ENCODE measurements at regions not wholly inside any gene's neighbourhood (a gene's known extent, or its start where the extent isn't known, plus 50 kb on each side); places are given as distances from the start of the nearest gene placed in this dataset.

DNA sequence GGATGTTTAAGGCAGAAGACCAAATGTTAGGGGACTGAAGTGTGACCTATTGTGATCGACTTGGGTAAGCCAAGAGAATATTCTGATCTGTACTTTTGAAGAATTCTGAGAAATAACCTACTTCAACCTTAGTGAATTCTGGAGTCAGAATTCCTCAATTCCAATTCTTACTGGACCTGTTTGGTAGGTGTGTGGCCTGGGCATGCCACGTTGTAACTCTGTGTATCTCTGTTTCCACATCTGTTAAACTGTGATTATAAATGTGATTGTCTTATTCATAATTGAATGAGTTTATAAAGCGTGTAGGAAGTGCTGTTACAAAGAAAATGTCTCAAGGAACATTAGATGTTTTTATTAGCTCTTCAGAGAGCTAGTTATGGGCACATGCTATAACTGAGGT lies 64.5 kb downstream of the TUSC1 start:
- Histone ChIP-seq H3K27me3 (ENCODE audit: control insufficient read depth, insufficient read depth, low read length) (no peaks in the 10 kb centered on the region), H3K9me3 (ENCODE audit: control insufficient read depth, low read depth, low read length) (no peaks in the 10 kb centered on the region), H3K9ac (ENCODE audit: low read length) (no peak overlapping the region), H3K4me1 (ENCODE audit: control insufficient read depth, low read depth, low read length) (no peaks in the 10 kb centered on the region), H3K36me3 (ENCODE audit: control insufficient read depth, low read depth, low read length) (no peaks in the 10 kb centered on the region), H3K27ac (ENCODE audit: low read length) (no peak overlapping the region), H3K4me3 (ENCODE audit: low read length) (no peak overlapping the region)

DNA sequence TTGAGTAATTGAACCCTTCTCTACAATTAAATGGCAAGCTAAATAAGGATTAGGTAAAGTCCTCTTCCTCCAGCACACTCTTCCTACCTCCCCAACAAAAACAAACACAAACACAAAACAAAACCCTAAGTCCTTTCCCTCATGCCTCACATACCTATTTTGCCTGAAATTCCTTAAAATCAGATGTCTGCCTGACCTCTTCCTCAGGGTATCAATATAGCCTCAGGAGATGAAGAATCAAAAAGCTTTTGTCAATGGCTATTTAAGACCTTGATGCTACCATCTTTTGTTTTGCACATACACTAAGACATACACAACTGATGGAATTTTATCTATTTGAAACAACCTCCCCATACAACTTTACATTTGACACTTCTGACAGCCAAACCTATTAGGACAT lies 75.1 kb downstream of the TUSC1 start:
- H3K4me1 ChIP-seq (ENCODE audit: control insufficient read depth, low read depth, low read length): peaks cover 22% of the 10 kb centered on the region
- H3K27ac ChIP-seq (ENCODE audit: low read length): no peak overlapping the region
- H3K27me3 ChIP-seq (ENCODE audit: control insufficient read depth, insufficient read depth, low read length): no peaks in the 10 kb centered on the region

GRCh38 chr9:25602400-25603044 lies 75.7 kb downstream of the TUSC1 start:
- no peak overlapping the region for H3K9ac ChIP-seq (ENCODE audit: low read length)
- no peak overlapping the region for H3K27ac ChIP-seq (ENCODE audit: low read length)

More for the DNA sequence above, 75.1 kb downstream of the TUSC1 start:
- Histone ChIP-seq H3K4me3 (ENCODE audit: low read length) (no peak overlapping the region), H3K9ac (ENCODE audit: low read length) (no peak overlapping the region), H3K9me3 (ENCODE audit: control insufficient read depth, low read depth, low read length) (no peaks in the 10 kb centered on the region), H3K36me3 (ENCODE audit: control insufficient read depth, low read depth, low read length) (no peaks in the 10 kb centered on the region)

GRCh38 chr9:25600501-25600900 lies 77.7 kb downstream of the TUSC1 start:
- Histone ChIP-seq H3K4me1 (ENCODE audit: control insufficient read depth, low read depth, low read length) (peaks cover 16% of the 10 kb centered on the region), H3K4me3 (ENCODE audit: low read length) (no peak overlapping the region), H3K9ac (ENCODE audit: low read length) (no peak overlapping the region), H3K9me3 (ENCODE audit: control insufficient read depth, low read depth, low read length) (no peaks in the 10 kb centered on the region), H3K36me3 (ENCODE audit: control insufficient read depth, low read depth, low read length) (no peaks in the 10 kb centered on the region), H3K27me3 (ENCODE audit: control insufficient read depth, insufficient read depth, low read length) (no peaks in the 10 kb centered on the region), H3K27ac (ENCODE audit: low read length) (no peak overlapping the region)

More at GRCh38 chr9:25602400-25603044, 75.7 kb downstream of the TUSC1 start:
- Histone ChIP-seq H3K4me1 (ENCODE audit: control insufficient read depth, low read depth, low read length) (peaks cover 16% of the 10 kb centered on the region), H3K4me3 (ENCODE audit: low read length) (no peak overlapping the region), H3K27me3 (ENCODE audit: control insufficient read depth, insufficient read depth, low read length) (no peaks in the 10 kb centered on the region), H3K9me3 (ENCODE audit: control insufficient read depth, low read depth, low read length) (no peaks in the 10 kb centered on the region), H3K36me3 (ENCODE audit: control insufficient read depth, low read depth, low read length) (no peaks in the 10 kb centered on the region)

DNA sequence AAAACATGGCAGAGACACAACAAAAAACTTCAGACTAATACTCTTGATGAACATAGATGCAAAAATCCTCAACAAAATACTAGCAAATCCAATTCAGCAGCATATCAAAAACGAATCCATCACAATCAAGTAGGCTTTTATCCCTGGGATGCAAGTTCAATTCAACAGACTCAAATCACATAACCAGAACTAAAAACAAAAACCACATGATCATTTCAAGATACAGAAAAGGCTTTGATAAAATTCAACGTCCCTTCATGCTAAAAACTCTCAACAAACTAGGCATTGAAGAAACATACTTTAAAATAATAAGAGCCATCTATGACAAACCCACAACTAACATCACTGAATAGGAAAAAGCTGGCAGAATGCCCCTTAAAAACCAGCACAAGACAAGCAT lies 93.6 kb downstream of the TUSC1 start:
- H3K4me1 ChIP-seq (ENCODE audit: control insufficient read depth, low read depth, low read length): no peaks in the 10 kb centered on the region
- H3K36me3 ChIP-seq (ENCODE audit: control insufficient read depth, low read depth, low read length): no peaks in the 10 kb centered on the region
- H3K9me3 ChIP-seq (ENCODE audit: control insufficient read depth, low read depth, low read length): no peaks in the 10 kb centered on the region
- no peaks in the 10 kb centered on the region for H3K27me3 ChIP-seq (ENCODE audit: control insufficient read depth, insufficient read depth, low read length)
- H3K4me3 ChIP-seq (ENCODE audit: low read length): no peak overlapping the region
- H3K27ac ChIP-seq (ENCODE audit: low read length): no peak overlapping the region
- no peak overlapping the region for H3K9ac ChIP-seq (ENCODE audit: low read length)

DNA sequence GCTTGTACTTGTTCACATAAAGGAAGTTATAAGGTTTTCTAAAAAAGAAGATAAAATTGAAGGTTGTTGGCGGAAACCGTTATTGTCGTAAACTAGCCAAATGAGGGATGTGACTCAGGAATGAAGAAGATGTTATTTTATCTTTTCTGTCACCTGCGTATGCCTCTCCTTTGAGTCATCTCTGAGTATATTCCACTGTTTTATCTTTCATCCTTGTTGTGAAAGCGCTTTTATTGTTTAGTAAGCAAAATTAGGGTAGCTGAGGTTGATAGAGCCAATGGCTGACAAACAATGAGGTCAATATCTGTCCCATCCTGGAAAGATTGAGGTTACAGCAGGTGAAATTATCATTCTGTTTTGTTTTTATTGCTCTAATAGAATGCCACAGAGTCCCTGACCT lies 105.0 kb downstream of the TUSC1 start:
- no peaks in the 10 kb centered on the region for H3K27me3 ChIP-seq (ENCODE audit: control insufficient read depth, insufficient read depth, low read length)
- H3K4me1 ChIP-seq (ENCODE audit: control insufficient read depth, low read depth, low read length): no peaks in the 10 kb centered on the region
- no peaks in the 10 kb centered on the region for H3K36me3 ChIP-seq (ENCODE audit: control insufficient read depth, low read depth, low read length)
- H3K4me3 ChIP-seq (ENCODE audit: low read length): no peak overlapping the region
- H3K9me3 ChIP-seq (ENCODE audit: control insufficient read depth, low read depth, low read length): no peaks in the 10 kb centered on the region
- H3K9ac ChIP-seq (ENCODE audit: low read length): no peak overlapping the region
- no peak overlapping the region for H3K27ac ChIP-seq (ENCODE audit: low read length)

GRCh38 chr9:25571491-25571890 lies 106.8 kb downstream of the TUSC1 start:
- H3K4me3 ChIP-seq (ENCODE audit: low read length): no peak overlapping the region
- no peaks in the 10 kb centered on the region for H3K36me3 ChIP-seq (ENCODE audit: control insufficient read depth, low read depth, low read length)
- no peak overlapping the region for H3K9ac ChIP-seq (ENCODE audit: low read length)
- no peaks in the 10 kb centered on the region for H3K9me3 ChIP-seq (ENCODE audit: control insufficient read depth, low read depth, low read length)
- H3K27ac ChIP-seq (ENCODE audit: low read length): no peak overlapping the region
- no peaks in the 10 kb centered on the region for H3K27me3 ChIP-seq (ENCODE audit: control insufficient read depth, insufficient read depth, low read length)
- H3K4me1 ChIP-seq (ENCODE audit: control insufficient read depth, low read depth, low read length): no peaks in the 10 kb centered on the region

DNA sequence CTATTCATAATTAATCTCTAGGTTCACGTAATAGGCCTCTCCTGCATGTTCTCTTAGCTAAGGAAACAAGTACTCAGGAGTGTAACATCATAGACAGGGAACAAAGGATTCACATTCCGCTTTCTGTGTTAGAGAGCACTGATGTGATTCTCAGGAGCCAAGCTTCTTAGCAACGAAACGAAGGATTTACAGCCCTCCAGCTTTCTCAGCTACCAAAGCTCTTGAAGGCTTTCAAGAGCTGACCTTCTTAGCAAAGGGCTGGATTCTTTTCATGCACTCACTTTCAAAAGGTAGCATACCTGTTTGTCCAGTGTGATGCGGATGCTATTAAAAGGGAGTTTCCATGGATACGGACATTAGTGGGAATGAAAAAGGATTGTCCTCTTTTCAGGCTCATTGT lies 107.4 kb downstream of the TUSC1 start:
- Histone ChIP-seq H3K4me3 (ENCODE audit: low read length) (no peak overlapping the region), H3K4me1 (ENCODE audit: control insufficient read depth, low read depth, low read length) (no peaks in the 10 kb centered on the region), H3K27me3 (ENCODE audit: control insufficient read depth, insufficient read depth, low read length) (no peaks in the 10 kb centered on the region), H3K27ac (ENCODE audit: low read length) (no peak overlapping the region), H3K36me3 (ENCODE audit: control insufficient read depth, low read depth, low read length) (no peaks in the 10 kb centered on the region), H3K9me3 (ENCODE audit: control insufficient read depth, low read depth, low read length) (no peaks in the 10 kb centered on the region), H3K9ac (ENCODE audit: low read length) (no peak overlapping the region)

- no peak overlapping the region for H3K4me3 ChIP-seq (ENCODE audit: low read length)
- H3K27me3 ChIP-seq (ENCODE audit: control insufficient read depth, insufficient read depth, low read length): no peaks in the 10 kb centered on the region
- H3K27ac ChIP-seq (ENCODE audit: low read length): no peak overlapping the region
- no peaks in the 10 kb centered on the region for H3K36me3 ChIP-seq (ENCODE audit: control insufficient read depth, low read depth, low read length)
- H3K9me3 ChIP-seq (ENCODE audit: control insufficient read depth, low read depth, low read length): no peaks in the 10 kb centered on the region
- no peaks in the 10 kb centered on the region for H3K4me1 ChIP-seq (ENCODE audit: control insufficient read depth, low read depth, low read length)
- H3K9ac ChIP-seq (ENCODE audit: low read length): no peak overlapping the region
Observed at GRCh38 chr9:25562101-25562500, 116.1 kb downstream of the TUSC1 start.

GRCh38 chr9:25557645-25558300 lies 120.5 kb downstream of the TUSC1 start:
- H3K27me3 ChIP-seq (ENCODE audit: control insufficient read depth, insufficient read depth, low read length): no peaks in the 10 kb centered on the region
- no peaks in the 10 kb centered on the region for H3K4me1 ChIP-seq (ENCODE audit: control insufficient read depth, low read depth, low read length)
- no peak overlapping the region for H3K9ac ChIP-seq (ENCODE audit: low read length)
- no peak overlapping the region for H3K4me3 ChIP-seq (ENCODE audit: low read length)
- no peaks in the 10 kb centered on the region for H3K9me3 ChIP-seq (ENCODE audit: control insufficient read depth, low read depth, low read length)
- no peaks in the 10 kb centered on the region for H3K36me3 ChIP-seq (ENCODE audit: control insufficient read depth, low read depth, low read length)
- no peak overlapping the region for H3K27ac ChIP-seq (ENCODE audit: low read length)

DNA sequence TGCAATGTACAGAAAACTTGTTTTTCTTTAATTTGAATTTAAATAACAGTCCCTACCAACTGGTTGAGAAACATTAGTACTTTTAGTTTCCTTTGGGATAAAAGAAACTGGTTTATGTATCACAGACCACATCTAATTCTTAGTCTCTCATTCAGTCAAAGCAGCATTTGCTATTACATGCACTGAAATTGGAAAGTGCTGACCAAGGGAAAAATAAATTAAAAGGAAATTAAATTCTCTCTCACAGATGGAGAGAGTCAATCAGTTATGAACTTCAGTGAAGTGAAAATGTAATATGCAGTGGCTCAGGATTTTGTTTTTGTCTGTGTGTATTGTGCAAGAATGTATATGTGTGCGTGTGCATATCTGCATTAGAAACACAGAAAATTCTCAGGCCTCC lies 121.7 kb downstream of the TUSC1 start:
- no peaks in the 10 kb centered on the region for H3K9me3 ChIP-seq (ENCODE audit: control insufficient read depth, low read depth, low read length)
- no peak overlapping the region for H3K4me3 ChIP-seq (ENCODE audit: low read length)
- H3K9ac ChIP-seq (ENCODE audit: low read length): no peak overlapping the region
- no peaks in the 10 kb centered on the region for H3K36me3 ChIP-seq (ENCODE audit: control insufficient read depth, low read depth, low read length)
- H3K27me3 ChIP-seq (ENCODE audit: control insufficient read depth, insufficient read depth, low read length): no peaks in the 10 kb centered on the region
- no peaks in the 10 kb centered on the region for H3K4me1 ChIP-seq (ENCODE audit: control insufficient read depth, low read depth, low read length)
- no peak overlapping the region for H3K27ac ChIP-seq (ENCODE audit: low read length)

DNA sequence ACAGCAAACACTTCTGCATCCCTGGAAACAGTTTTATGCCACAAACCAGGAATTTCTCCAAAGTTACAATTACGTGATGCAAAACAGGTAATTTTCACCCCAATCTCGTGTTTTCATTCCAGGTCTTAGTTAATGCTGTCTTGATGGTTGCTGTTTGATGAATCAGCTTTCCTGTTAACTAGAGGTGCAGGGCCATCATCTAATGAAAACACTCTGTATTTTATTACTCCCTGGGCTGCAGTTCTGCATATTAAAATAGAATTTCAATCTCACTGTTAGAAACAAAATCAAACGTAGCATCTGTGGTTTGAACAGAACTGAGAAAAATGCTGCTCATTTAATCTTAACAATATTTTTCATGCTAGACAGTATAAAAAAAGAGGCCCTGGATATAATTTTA lies 129.4 kb downstream of the TUSC1 start:
- H3K4me3 ChIP-seq (ENCODE audit: low read length): no peak overlapping the region
- no peaks in the 10 kb centered on the region for H3K27me3 ChIP-seq (ENCODE audit: control insufficient read depth, insufficient read depth, low read length)
- no peaks in the 10 kb centered on the region for H3K9me3 ChIP-seq (ENCODE audit: control insufficient read depth, low read depth, low read length)
- no peaks in the 10 kb centered on the region for H3K4me1 ChIP-seq (ENCODE audit: control insufficient read depth, low read depth, low read length)
- H3K27ac ChIP-seq (ENCODE audit: low read length): no peak overlapping the region
- no peak overlapping the region for H3K9ac ChIP-seq (ENCODE audit: low read length)
- no peaks in the 10 kb centered on the region for H3K36me3 ChIP-seq (ENCODE audit: control insufficient read depth, low read depth, low read length)

Data from iPS-18a (cell line).